Stimulated activated CD4-positive, alpha-beta T cell treated with anti-CD3 and anti-CD28 coated beads, TNF-alpha, amount 100 ng/mL, for 24 hours (primary cell): ENCODE measurements at regions not wholly inside any gene's neighbourhood (a gene's known extent, or its start where the extent isn't known, plus 50 kb on each side); places are given as distances from the start of the nearest gene placed in this dataset.

Source experiments
- DNase-seq, 3 experiments: peaks; one replicate each; pipeline ENCODE4 v3.0.0-alpha.2; 2020; ENCODE audit warnings: low read depth in 3 of 3

- no peak for DNase-seq
Observed at GRCh38 chr5:96284727-96285389, 148.2 kb downstream of the PCSK1 start.

GRCh38 chr5:96283589-96283988 lies 149.5 kb downstream of the PCSK1 start:
- no peak for DNase-seq

DNA sequence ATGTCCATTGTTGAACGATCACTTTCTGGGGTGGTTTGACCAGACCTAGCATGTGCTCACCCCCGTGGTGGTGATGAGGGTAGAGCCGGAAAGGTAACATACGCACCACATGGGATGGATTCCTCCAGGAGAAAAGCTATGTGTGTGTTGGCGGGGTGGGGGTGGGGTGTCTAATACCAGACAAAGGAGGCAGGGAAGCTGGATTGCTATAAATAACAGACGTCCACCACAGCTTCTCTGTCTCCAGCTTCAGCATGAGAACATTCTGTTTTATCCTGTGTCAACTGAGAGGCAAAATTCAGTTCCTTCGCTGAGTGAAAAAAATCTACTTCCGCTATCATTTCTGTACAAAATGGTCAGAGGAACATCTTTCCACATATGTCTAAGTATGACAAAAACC lies 151.0 kb downstream of the PCSK1 start:
- no peak for DNase-seq

- no peak for DNase-seq
Observed at GRCh38 chr5:96280946-96281393, 152.1 kb downstream of the PCSK1 start.

DNA sequence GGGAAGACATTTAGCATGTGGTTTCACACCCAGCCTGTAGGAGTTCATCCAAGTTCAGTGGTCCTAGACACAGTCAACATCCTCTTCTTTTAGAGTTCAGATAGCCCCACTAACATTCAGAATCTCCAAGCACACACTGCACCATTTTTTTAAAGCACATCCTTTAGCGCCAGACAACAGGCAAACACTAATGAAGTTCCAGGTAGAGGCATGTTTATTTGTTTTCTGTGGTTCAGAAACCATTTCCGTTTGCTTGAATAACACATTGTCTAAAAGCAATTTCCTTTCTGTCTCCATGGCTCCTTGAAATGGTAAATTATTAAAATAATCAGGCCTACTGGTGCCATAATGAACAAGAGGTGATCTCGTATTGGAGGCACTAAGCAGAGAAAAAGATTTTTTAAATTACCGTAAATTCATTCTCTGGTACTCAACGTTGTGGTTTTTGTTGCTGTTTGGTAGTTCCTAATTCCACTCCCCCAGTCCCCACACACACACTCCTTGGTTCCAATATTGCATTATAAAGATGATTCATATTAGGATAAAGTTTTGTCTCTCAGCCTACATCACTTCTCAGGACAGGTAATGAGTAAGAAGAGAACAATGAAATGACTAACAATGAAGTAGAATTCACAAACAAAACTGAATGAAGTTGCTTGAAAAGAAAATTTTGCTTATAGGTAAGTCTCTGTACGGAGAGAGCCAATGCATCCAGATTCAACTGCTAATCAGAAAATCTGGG lies 153.1 kb downstream of the PCSK1 start:
- no peak for DNase-seq

DNA sequence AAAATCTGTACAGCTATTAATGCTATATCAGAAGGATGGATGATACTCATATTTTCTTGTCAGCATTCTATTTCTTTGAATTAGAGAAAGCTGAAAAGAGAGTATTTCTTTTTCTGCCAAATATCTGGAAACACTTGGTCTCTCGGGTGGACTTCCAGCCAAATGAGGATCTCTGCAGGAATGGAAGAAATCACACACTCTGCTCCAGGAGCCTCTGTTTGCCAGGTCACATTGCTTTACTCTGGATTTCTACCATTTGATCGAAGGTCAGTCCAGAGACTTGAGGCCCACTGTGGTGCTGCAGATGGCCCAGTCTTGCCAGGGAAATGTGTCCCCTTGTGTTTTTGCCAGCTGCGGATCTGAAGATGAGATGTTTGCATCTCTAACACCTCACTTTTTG lies 154.1 kb downstream of the PCSK1 start:
- no peak for DNase-seq

- DNase-seq = no peak
Observed at GRCh38 chr5:96275051-96275450, 158.0 kb downstream of the PCSK1 start.

- no peak for DNase-seq
Observed at GRCh38 chr5:96265487-96265886, 167.6 kb downstream of the PCSK1 start.

DNA sequence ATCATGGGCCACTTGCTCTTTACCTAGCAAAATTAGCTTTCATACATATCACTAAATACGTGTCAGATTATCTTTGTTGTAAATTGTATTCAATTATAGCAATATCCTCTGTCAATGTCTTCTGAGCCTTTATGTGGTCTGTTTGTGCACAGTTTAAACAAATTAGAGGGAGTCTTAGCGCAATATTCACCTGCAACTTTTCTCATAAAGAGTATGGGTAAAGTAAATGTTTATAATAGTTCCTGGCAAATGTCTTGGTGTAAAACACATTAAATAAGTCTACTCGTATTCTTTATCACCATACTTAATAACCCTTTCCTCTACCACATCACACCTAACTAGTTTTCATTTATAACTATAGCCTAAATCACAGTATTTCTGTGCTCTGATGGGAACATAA lies 169.0 kb downstream of the PCSK1 start:
- no peak for DNase-seq

DNA sequence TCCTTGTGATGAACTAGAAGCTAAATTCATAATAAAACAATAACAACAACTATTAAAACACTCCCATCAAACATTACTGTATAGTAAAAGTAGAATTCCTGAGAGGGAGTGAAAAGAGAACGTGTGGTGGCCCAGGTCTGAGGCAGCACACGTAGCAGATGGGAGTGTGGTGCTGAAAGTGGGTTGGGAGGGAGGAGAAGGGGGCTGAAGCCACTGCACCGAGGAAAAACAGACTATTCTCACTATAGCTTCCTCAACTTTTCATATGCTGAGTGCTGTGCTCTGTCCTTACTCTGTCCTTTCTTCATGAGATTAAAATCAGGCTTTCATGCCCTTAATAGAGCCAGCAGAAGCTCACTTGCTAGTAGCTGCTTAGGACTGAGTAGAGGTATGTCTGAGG lies 170.9 kb downstream of the PCSK1 start:
- no peak for DNase-seq

DNA sequence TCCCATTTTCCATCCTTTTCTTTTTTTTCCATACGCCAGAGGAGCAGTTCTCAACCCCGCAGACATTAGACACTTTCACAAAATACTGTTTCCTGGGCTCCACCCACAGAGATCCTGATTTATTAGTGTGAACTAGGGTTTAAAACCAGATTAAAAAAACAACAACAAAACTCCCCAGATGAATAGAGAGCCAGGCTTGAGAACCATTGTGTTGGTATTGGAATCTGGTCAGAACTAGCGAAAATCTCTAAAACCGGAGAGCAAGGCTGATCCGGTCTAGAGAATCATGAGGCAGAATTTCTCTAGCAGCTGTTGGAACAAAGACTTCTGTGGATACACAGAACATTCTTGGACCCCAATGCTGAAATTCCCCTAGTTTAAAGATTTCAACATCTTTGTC lies 173.0 kb downstream of the PCSK1 start:
- DNase-seq = no peak

DNA sequence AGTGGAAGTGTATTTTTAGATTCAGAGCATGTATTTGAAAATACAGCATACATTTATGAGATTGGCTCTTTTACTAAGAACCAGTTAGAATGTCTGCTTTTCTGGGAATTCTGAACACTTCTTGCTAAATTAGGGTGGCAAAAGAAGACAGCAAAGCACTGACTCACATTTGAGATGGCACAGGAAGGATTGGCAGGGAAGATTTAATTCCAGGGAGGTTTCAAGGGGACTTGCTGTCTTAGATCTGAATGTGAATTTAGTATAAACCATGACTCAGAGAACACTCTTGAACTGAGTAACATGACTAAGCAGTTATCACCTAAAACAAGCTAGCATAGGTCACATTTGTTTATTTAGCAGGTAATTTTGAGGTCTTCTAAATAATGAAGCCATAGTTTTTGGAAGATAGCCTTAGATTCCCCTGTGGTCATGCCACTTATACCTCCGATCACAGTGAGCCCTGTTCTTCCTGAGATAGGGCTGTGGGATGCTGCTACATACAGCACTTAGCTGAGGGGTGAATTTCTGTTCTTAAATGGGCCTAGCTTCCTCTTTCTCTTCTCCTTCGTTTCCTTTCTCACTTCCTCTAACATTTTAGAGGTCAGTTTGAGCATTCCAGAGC lies 173.8 kb downstream of the PCSK1 start:
- no peak for DNase-seq

DNA sequence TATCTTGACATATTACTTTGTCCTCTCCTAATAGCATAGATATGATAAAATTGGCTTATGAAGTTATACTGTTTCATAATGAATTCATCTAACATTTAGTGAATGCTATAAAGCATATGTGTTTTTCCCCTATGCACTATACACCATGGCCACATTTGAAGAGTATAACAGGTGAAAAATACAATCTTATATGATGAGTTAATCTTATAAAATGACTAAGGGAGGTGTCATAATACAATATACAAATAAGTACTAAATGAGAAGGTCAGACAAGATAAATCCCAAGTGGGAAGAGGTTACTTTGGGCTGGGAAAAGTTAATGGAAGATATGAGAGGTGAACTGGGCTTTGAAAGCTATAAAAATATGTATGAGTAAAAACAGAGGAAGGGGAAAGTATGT lies 174.4 kb downstream of the PCSK1 start:
- no peak for DNase-seq

DNA sequence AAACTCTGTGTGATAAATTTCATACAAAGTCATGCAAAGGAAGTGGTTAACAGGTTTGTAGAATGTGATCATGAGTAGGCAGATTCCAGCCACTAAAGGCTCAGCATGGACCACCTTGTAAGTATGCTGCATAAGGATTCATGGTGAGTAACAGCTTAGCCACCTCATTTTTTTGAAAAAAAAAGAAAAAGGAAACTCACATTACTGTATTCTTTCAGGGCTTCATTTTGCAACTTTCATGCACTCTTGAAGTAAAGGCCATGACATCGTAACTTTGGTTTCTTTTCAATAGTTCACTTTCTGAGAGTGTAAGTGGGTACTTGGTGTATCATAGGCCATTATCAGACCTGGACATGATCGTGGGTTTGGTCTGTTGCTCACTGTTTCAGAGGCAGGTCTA lies 175.1 kb downstream of the PCSK1 start:
- DNase-seq = no peak

DNA sequence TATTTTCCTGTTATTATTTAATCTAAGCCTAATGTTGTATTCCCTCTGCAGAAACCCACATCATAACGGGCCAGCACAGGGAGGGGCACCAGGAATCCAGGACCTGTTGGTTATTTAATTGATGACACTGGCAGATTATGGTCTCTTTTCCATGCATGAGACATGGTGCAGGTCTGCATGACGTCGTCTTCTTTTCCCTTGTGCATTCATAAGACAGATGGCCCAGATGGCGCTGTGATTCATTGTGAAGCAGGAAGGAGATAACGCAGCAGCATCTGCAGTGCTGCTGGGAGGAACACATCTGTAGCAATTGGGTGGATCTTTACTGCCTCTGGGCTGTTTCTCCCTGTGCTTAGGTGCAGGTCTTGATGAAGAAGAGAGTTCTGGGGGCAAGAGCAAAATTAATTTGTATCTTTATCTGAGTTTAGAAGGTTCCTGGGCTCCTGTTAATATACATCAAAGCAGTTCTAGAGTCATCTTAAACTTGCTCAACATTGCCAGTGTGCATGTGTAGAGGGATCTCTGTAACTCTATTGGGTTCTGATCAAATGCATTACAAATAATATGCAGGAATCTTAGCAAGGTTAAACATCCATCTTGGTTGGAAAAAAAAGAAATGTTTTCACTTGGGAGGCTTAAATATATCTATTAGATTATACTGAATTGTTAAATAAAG lies 176.1 kb downstream of the PCSK1 start:
- DNase-seq = no peak

- DNase-seq = no peak
Observed at GRCh38 chr5:96254980-96255691, 177.9 kb downstream of the PCSK1 start.

GRCh38 chr5:96253140-96253539 lies 179.9 kb downstream of the PCSK1 start:
- no peak for DNase-seq

DNA sequence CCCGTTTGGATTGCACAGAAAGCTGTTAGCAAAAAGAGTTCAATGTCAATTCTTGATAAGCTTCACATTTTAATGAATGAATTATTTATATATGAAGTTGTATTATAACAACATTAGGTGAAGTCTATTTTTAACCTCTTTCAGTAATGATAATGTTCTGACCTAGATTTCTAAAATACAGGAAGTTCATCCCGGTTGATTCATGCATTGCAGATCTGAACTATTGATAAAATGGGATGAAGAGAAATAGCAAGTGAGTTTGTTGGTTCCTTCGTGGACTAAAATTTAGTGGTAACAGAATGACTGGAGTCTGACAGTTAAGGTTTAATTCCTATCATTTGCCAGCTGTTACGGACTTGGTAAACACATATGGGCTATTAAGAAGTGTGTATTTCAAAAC lies 180.5 kb downstream of the PCSK1 start:
- DNase-seq = no peak

GRCh38 chr5:96250782-96251181 lies 182.3 kb downstream of the PCSK1 start:
- no peak for DNase-seq

DNA sequence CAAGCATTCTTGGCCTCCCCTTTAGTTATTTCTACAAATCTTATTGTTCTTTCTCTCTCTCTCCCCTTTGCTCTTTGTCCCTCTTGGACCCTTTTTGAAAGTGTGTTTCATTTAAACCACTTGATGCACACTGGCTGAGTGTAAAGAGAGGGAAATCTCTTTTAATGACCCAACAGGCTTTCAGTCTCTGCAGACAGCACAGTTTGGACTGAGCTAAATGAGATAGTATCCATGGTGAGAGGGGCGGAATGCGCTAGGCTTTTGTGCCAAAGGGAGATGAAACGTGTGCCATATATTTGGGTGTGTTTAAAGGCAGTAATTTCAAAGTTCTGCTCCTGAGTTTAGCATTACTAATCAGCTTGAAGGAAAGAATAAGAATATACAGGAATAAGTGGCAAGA lies 184.9 kb downstream of the PCSK1 start:
- no peak for DNase-seq

GRCh38 chr5:96247708-96248107 lies 185.3 kb downstream of the PCSK1 start:
- DNase-seq = no peak
